RWPE2 (cell line): ENCODE measurements at regions not wholly inside any gene's neighbourhood (a gene's known extent, or its start where the extent isn't known, plus 50 kb on each side); places are given as distances from the start of the nearest gene placed in this dataset.

ENCODE experiments used
- ATAC-seq: fragments of 200-7000 bp; cut with Tn5 transposase; 3 replicates; pipeline ENCODE4 v1.9.1; 2021; ENCODE audit warnings: low read depth
- DNase-seq: peaks from one replicate; pipeline ENCODE4 v3.0.0-alpha.2; 2020; ENCODE audit warnings: low spot score
- H3K27ac ChIP-seq: fragments of 450-650 bp; 2 replicates; pipeline ENCODE4 v1.5.1; 2017; ENCODE audit warnings: mild to moderate bottlenecking; ENCODE audit not compliant: poor library complexity, severe bottlenecking
- H3K27me3 ChIP-seq: fragments of 250-450 bp; sonication (Bioruptor Pico); 2 replicates; pipeline ENCODE4 v1.5.1; 2021; ENCODE audit warnings: mild to moderate bottlenecking, moderate library complexity; ENCODE audit not compliant: insufficient read depth, poor library complexity, severe bottlenecking
- H3K36me3 ChIP-seq: fragments of 250-450 bp; sonication (Bioruptor Pico); 2 replicates; pipeline ENCODE4 v1.5.1; 2020; ENCODE audit warnings: low read depth, mild to moderate bottlenecking, moderate library complexity
- H3K4me1 ChIP-seq: fragments of 250-450 bp; sonication (Bioruptor Pico); 2 replicates; pipeline ENCODE4 v1.5.1; 2021; ENCODE audit warnings: mild to moderate bottlenecking, moderate library complexity; ENCODE audit not compliant: insufficient read depth, poor library complexity, severe bottlenecking
- H3K4me3 ChIP-seq: fragments of 250-450 bp; sonication (Bioruptor Pico); 2 replicates; pipeline ENCODE4 v1.5.1; 2021; ENCODE audit warnings: mild to moderate bottlenecking, moderate library complexity; ENCODE audit not compliant: severe bottlenecking
- H3K9me3 ChIP-seq: fragments of 250-450 bp; sonication (Bioruptor Pico); 2 replicates; pipeline ENCODE4 v1.5.1; 2021; ENCODE audit warnings: mild to moderate bottlenecking, moderate library complexity; ENCODE audit not compliant: severe bottlenecking
- CTCF ChIP-seq: fragments of 450-650 bp; IDR thresholded peaks from one replicate; pipeline ENCODE4 v1.5.1; 2017; ENCODE audit warnings: mild to moderate bottlenecking, moderate library complexity; ENCODE audit not compliant: poor library complexity, severe bottlenecking

GRCh38 chr21:15521644-15522001, 208.2 kb upstream of the USP25 start:
- no peak overlapping the region for H3K27ac ChIP-seq
- H3K4me1 ChIP-seq, result no peaks in the 10 kb centered on the region
- ATAC-seq, result no peak; the same call in 2 of the 3 replicates
- no peak for DNase-seq
- H3K4me3 ChIP-seq, result no peak overlapping the region
- H3K9me3 ChIP-seq, result no peaks in the 10 kb centered on the region
- TF ChIP-seq CTCF, result no peak
- H3K36me3 ChIP-seq, result no peaks in the 10 kb centered on the region
- H3K27me3 ChIP-seq, result no peaks in the 10 kb centered on the region

GRCh38 chr21:15522148-15522547, 207.6 kb upstream of the USP25 start:
- no peak for ATAC-seq

GRCh38 chr21:15524855-15525254, 204.9 kb upstream of the USP25 start:
- TF ChIP-seq CTCF, result no peak
- H3K4me1 ChIP-seq, result no peaks in the 10 kb centered on the region
- H3K27ac ChIP-seq, result no peak overlapping the region
- ATAC-seq (no peak), DNase-seq (no peak)
- peaks cover 5% of the 10 kb centered on the region for H3K27me3 ChIP-seq
- no peak overlapping the region for H3K4me3 ChIP-seq
- no peaks in the 10 kb centered on the region for H3K36me3 ChIP-seq
- H3K9me3 ChIP-seq, result no peaks in the 10 kb centered on the region

More at GRCh38 chr21:15522148-15522547, 207.6 kb upstream of the USP25 start:
- Histone ChIP-seq H3K4me3 (no peak overlapping the region), H3K36me3 (no peaks in the 10 kb centered on the region), H3K27me3 (peaks cover under 1% of the 10 kb centered on the region), H3K4me1 (no peaks in the 10 kb centered on the region), H3K27ac (no peak overlapping the region), H3K9me3 (no peaks in the 10 kb centered on the region)
- TF ChIP-seq CTCF, result no peak
- DNase-seq, result no peak

- no peak overlapping the region for H3K27ac ChIP-seq
- ATAC-seq, result no peak
- DNase-seq, result no peak
- H3K4me1 ChIP-seq, result no peaks in the 10 kb centered on the region
- H3K9me3 ChIP-seq, result no peaks in the 10 kb centered on the region
- H3K36me3 ChIP-seq, result no peaks in the 10 kb centered on the region
- H3K27me3 ChIP-seq, result peaks cover 5% of the 10 kb centered on the region
- TF ChIP-seq CTCF, result no peak
- no peak overlapping the region for H3K4me3 ChIP-seq
Observed at GRCh38 chr21:15526798-15527197, 203.0 kb upstream of the USP25 start.

GRCh38 chr21:15528346-15528745, 201.4 kb upstream of the USP25 start:
- DNase-seq (no peak), ATAC-seq (no peak)
- H3K4me3 ChIP-seq, result no peak overlapping the region
- TF ChIP-seq CTCF, result no peak
- no peaks in the 10 kb centered on the region for H3K4me1 ChIP-seq
- no peaks in the 10 kb centered on the region for H3K36me3 ChIP-seq
- peaks cover 12% of the 10 kb centered on the region for H3K27me3 ChIP-seq
- no peaks in the 10 kb centered on the region for H3K9me3 ChIP-seq
- H3K27ac ChIP-seq, result no peak overlapping the region
